ENCODE measurements at regions not wholly inside any gene's neighbourhood (a gene's known extent, or its start where the extent isn't known, plus 50 kb on each side); places are given as distances from the start of the nearest gene placed in this dataset.
"Not testable (repeated sequence)": the region's sequence is repeated elsewhere in the genome, so short reads cannot be mapped to it uniquely, and the experiment has no call there.

GRCh38 chr11:50220651-50221050 is 188.0 kb downstream of the OR4C45 start:
- no peak for DNase-seq (ENCODE audit: low read depth)
- in situ Hi-C loops (cut with HindIII; ENCODE audit: low pct_unique_long_range_greater_than_20kb, low sequenced_read_pairs), result no loop called here

- DNase-seq (ENCODE audit: low read depth); in situ Hi-C loops (cut with HindIII; ENCODE audit: low pct_unique_long_range_greater_than_20kb, low sequenced_read_pairs): not testable (repeated sequence)
These were observed 205.7 kb downstream of the OR4C45 start for GRCh38 chr11:50238368-50238767.

GRCh38 chr11:50246183-50246582 is 213.5 kb downstream of the OR4C45 start:
- no peak for DNase-seq (ENCODE audit: low read depth)
- in situ Hi-C loops (cut with HindIII; ENCODE audit: low pct_unique_long_range_greater_than_20kb, low sequenced_read_pairs), result no loop called here

GRCh38 chr11:50246699-50247098 is 214.0 kb downstream of the OR4C45 start:
- no peak for DNase-seq (ENCODE audit: low read depth)
- in situ Hi-C loops (cut with HindIII; ENCODE audit: low pct_unique_long_range_greater_than_20kb, low sequenced_read_pairs), result no loop called here

- in situ Hi-C loops (cut with HindIII; ENCODE audit: low pct_unique_long_range_greater_than_20kb, low sequenced_read_pairs), result no loop called here
- DNase-seq (ENCODE audit: low read depth), result no peak
These were observed 214.7 kb downstream of the OR4C45 start for GRCh38 chr11:50247309-50247874.

GRCh38 chr11:50267851-50268250 is 235.2 kb downstream of the OR4C45 start:
- DNase-seq (ENCODE audit: low read depth), result no peak
- in situ Hi-C loops (cut with HindIII; ENCODE audit: low pct_unique_long_range_greater_than_20kb, low sequenced_read_pairs), result no loop called here

- no peak for DNase-seq (ENCODE audit: low read depth)
- in situ Hi-C loops (cut with HindIII; ENCODE audit: low pct_unique_long_range_greater_than_20kb, low sequenced_read_pairs), result no loop called here
These were observed 242.5 kb downstream of the OR4C45 start for GRCh38 chr11:50275133-50275532.

- DNase-seq (ENCODE audit: low read depth), result no peak
- in situ Hi-C loops (cut with HindIII; ENCODE audit: low pct_unique_long_range_greater_than_20kb, low sequenced_read_pairs), result no loop called here
These were observed 246.1 kb downstream of the OR4C45 start for GRCh38 chr11:50278756-50279155.

- no peak for DNase-seq (ENCODE audit: low read depth)
- in situ Hi-C loops (cut with HindIII; ENCODE audit: low pct_unique_long_range_greater_than_20kb, low sequenced_read_pairs), result no loop called here
These were observed 265.7 kb downstream of the OR4C45 start for GRCh38 chr11:50298182-50298988.

- in situ Hi-C loops (cut with HindIII; ENCODE audit: low pct_unique_long_range_greater_than_20kb, low sequenced_read_pairs); DNase-seq (ENCODE audit: low read depth): not testable (repeated sequence)
These were observed 298.0 kb downstream of the OR4C45 start for GRCh38 chr11:50330723-50331122.

GRCh38 chr11:50333861-50334260 is 301.2 kb downstream of the OR4C45 start:
- in situ Hi-C loops (cut with HindIII; ENCODE audit: low pct_unique_long_range_greater_than_20kb, low sequenced_read_pairs), result no loop called here

GRCh38 chr11:50337432-50337831 is 304.8 kb downstream of the OR4C45 start:
- in situ Hi-C loops (cut with HindIII; ENCODE audit: low pct_unique_long_range_greater_than_20kb, low sequenced_read_pairs); DNase-seq (ENCODE audit: low read depth): not testable (repeated sequence)

More at GRCh38 chr11:50333861-50334260, 301.2 kb downstream of the OR4C45 start:
- DNase-seq (ENCODE audit: low read depth), result no peak

- in situ Hi-C loops (cut with HindIII; ENCODE audit: low pct_unique_long_range_greater_than_20kb, low sequenced_read_pairs); DNase-seq (ENCODE audit: low read depth): not testable (repeated sequence)
These were observed 315.3 kb downstream of the OR4C45 start for GRCh38 chr11:50348018-50348417.

- in situ Hi-C loops (cut with HindIII; ENCODE audit: low pct_unique_long_range_greater_than_20kb, low sequenced_read_pairs), result no loop called here
- DNase-seq (ENCODE audit: low read depth), result no peak
These were observed 346.8 kb downstream of the OR4C45 start for GRCh38 chr11:50379484-50379883.

- in situ Hi-C loops (cut with HindIII; ENCODE audit: low pct_unique_long_range_greater_than_20kb, low sequenced_read_pairs), result no loop called here
These were observed 361.3 kb downstream of the OR4C45 start for GRCh38 chr11:50394017-50394416.

GRCh38 chr11:50412832-50413231 is 380.2 kb downstream of the OR4C45 start:
- no peak for DNase-seq (ENCODE audit: low read depth)
- in situ Hi-C loops (cut with HindIII; ENCODE audit: low pct_unique_long_range_greater_than_20kb, low sequenced_read_pairs), result no loop called here

More at GRCh38 chr11:50394017-50394416, 361.3 kb downstream of the OR4C45 start:
- DNase-seq (ENCODE audit: low read depth), result no peak

GRCh38 chr11:50423208-50423607 is 390.5 kb downstream of the OR4C45 start:
- in situ Hi-C loops (cut with HindIII; ENCODE audit: low pct_unique_long_range_greater_than_20kb, low sequenced_read_pairs), result no loop called here
- no peak for DNase-seq (ENCODE audit: low read depth)
